GM12878 (cell line): ENCODE measurements at regions not wholly inside any gene's neighbourhood (a gene's known extent, or its start where the extent isn't known, plus 50 kb on each side); places are given as distances from the start of the nearest gene placed in this dataset.

Source experiments
- ATAC-seq: fragments of 200-7000 bp; cut with Tn5 transposase; 3 replicates; pipeline ENCODE4 v1.9.1; 2020; ENCODE audit warnings: mild to moderate bottlenecking, moderate library complexity
- BruUV-seq: library from RNA; stranded (reverse); fragments of 400-500 nt; replicated peaks from 2 replicates; lab custom pipeline; 2021; lab: Mats Ljungman, UMichigan
- CTCF ChIA-PET: fragments of 300-600 bp; sonication (Branson Sonifier 250); formaldehyde crosslinking; extraction: SDS; loops from one replicate; lab custom pipeline; 2021; ENCODE audit warnings: inconsistent platforms; lab: Yijun Ruan, JAX
- POLR2A ChIA-PET: fragments of 350-600 bp; formaldehyde crosslinking; extraction: SDS; loops from one replicate; lab custom pipeline; 2021; ENCODE audit warnings: inconsistent platforms; lab: Charles Lee
- RAD21 ChIA-PET: fragments of 300-600 bp; sonication (Branson Sonifier 250); formaldehyde crosslinking; loops from one replicate; lab custom pipeline; 2023; ENCODE audit warnings: antibody characterized with exemption; ENCODE audit not compliant: unreplicated experiment; lab: Charles Lee
- SMC1A ChIA-PET: fragments of 300-600 bp; sonication (Branson Sonifier 250); formaldehyde crosslinking; loops from one replicate; lab custom pipeline; 2023; ENCODE audit not compliant: unreplicated experiment, uncharacterized antibody; lab: Charles Lee
- DNase-seq: peaks from one replicate; pipeline ENCODE4 v3.0.0-alpha.2; 2011; ENCODE audit warnings: low read depth, low spot score
- FAIRE-seq: peaks from 3 replicates; lab custom pipeline; 2011; peaks lifted over from hg19 to GRCh38; lab: Jason Lieb, UNC
- H2AFZ ChIP-seq: 2 replicates; pipeline ENCODE4 v1.6.0; 2011; ENCODE audit warnings: low read depth, low read length, control low read depth; ENCODE audit not compliant: control insufficient read depth
- H3K27ac ChIP-seq: 2 replicates; pipeline ENCODE4 v1.5.1; 2011; ENCODE audit warnings: control low read depth; ENCODE audit not compliant: control insufficient read depth, insufficient read depth
- H3K27me3 ChIP-seq, 2 experiments: replicated peaks in 1 of 2; 2 replicates each; pipeline versions ENCODE4 v1.6.0 to v1.6.1; 2011; ENCODE audit warnings: low read length in 1 of 2; ENCODE audit not compliant: control insufficient read depth in 2 of 2, insufficient read depth in 2 of 2
- H3K36me3 ChIP-seq, 2 experiments: 2 replicates each; pipeline ENCODE4 v1.5.1; 2011; ENCODE audit warnings: low read length in 1 of 2; ENCODE audit not compliant: control insufficient read depth in 2 of 2, insufficient read depth in 2 of 2
- H3K4me1 ChIP-seq: 2 replicates; pipeline ENCODE4 v1.6.1; 2011; ENCODE audit warnings: mild to moderate bottlenecking, low read length, moderate library complexity, mixed read lengths; ENCODE audit not compliant: control insufficient read depth, insufficient read depth
- H3K4me2 ChIP-seq: 2 replicates; pipeline ENCODE4 v1.6.0; 2011; ENCODE audit warnings: control low read depth; ENCODE audit not compliant: control insufficient read depth, insufficient read depth
- H3K4me3 ChIP-seq: fragments of 200-600 bp; sonication (generic); 2 replicates; pipeline ENCODE4 v1.5.1; 2016
- H3K79me2 ChIP-seq: 2 replicates; pipeline ENCODE4 v1.6.0; 2011; ENCODE audit warnings: low read length; ENCODE audit not compliant: control insufficient read depth, insufficient read depth
- H3K9ac ChIP-seq: 2 replicates; pipeline ENCODE4 v1.8.0; 2011; ENCODE audit warnings: low read length, control low read depth, mixed read lengths; ENCODE audit not compliant: control insufficient read depth, insufficient read depth
- H3K9me3 ChIP-seq: replicated peaks from 3 replicates; pipeline ENCODE4 v1.5.1; 2011; ENCODE audit warnings: mild to moderate bottlenecking, low read length; ENCODE audit not compliant: control insufficient read depth, insufficient read depth
- H4K20me1 ChIP-seq: 2 replicates; pipeline ENCODE4 v1.6.0; 2011; ENCODE audit not compliant: control insufficient read depth, insufficient read depth
- BCL11A ChIP-seq: IDR thresholded peaks from 2 replicates; pipeline ENCODE4 v1.6.1; 2011; ENCODE audit warnings: low read depth, low read length
- BCLAF1 ChIP-seq: fragments of 450-650 bp; IDR thresholded peaks from 2 replicates; pipeline ENCODE4 v1.6.1; 2017; ENCODE audit warnings: antibody characterized with exemption, mild to moderate bottlenecking, moderate library complexity
- BRCA1 ChIP-seq: IDR thresholded peaks from 2 replicates; pipeline ENCODE4 v1.6.1; 2011; ENCODE audit warnings: low read depth, low read length, improper control_type of control experiment
- DPF2 ChIP-seq: fragments of 450-650 bp; IDR thresholded peaks from 2 replicates; pipeline ENCODE4 v1.6.1; 2017; ENCODE audit warnings: mild to moderate bottlenecking
- ETV6 ChIP-seq, 2 experiments: fragments of 450-650 bp in 1 of 2; IDR thresholded peaks in 1 of 2; conservative IDR thresholded peaks in 1 of 2; 2 replicates each; pipeline ENCODE4 v1.6.1; 2014; ENCODE audit warnings: antibody characterized with exemption in 1 of 2, borderline replicate concordance in 1 of 2, low read depth in 1 of 2, mild to moderate bottlenecking in 1 of 2, moderate library complexity in 1 of 2
- EZH2 ChIP-seq: IDR thresholded peaks from 2 replicates; pipeline ENCODE4 v1.6.1; 2012; ENCODE audit warnings: low read depth, mild to moderate bottlenecking, control low read depth, inconsistent platforms, low read length, borderline replicate concordance; ENCODE audit not compliant: control insufficient read depth
- NFIC ChIP-seq: IDR thresholded peaks from 2 replicates; pipeline ENCODE4 v1.6.1; 2012; ENCODE audit warnings: low read depth, mild to moderate bottlenecking, inconsistent platforms, low read length, moderate library complexity
- PML ChIP-seq: IDR thresholded peaks from 2 replicates; pipeline ENCODE4 v1.6.1; 2012; ENCODE audit warnings: low read length, inconsistent platforms
- SMAD1 ChIP-seq: fragments of 450-650 bp; IDR thresholded peaks from 2 replicates; pipeline ENCODE4 v1.6.1; 2018; ENCODE audit warnings: mild to moderate bottlenecking, low read depth; ENCODE audit not compliant: partially characterized antibody
- TBL1XR1 ChIP-seq: IDR thresholded peaks from 2 replicates; pipeline ENCODE4 v1.6.1; 2012; ENCODE audit warnings: low read depth, low read length, improper control_type of control experiment
- ZSCAN29 ChIP-seq: fragments of 450-650 bp; IDR thresholded peaks from 2 replicates; pipeline ENCODE4 v1.6.1; 2017; ENCODE audit warnings: mild to moderate bottlenecking, moderate library complexity
- WGBS: methylation state at CpG from one replicate; pipeline ENCODE4 v1.1.6; 2016; ENCODE audit warnings: low lambda C conversion rate; ENCODE audit not compliant: insufficient replicate concordance, insufficient coverage; ENCODE audit errors: missing lambda C conversion rate; 5-methylcytosine and 5-hydroxymethylcytosine counted together
- in situ Hi-C: fragments of 300-500 bp; cut with MboI; formaldehyde crosslinking; loops from 9 replicates; pipeline ENCODE4 v1.14.3; 2018; ENCODE audit warnings: mixed read lengths
- intact Hi-C: fragments of 100-400 bp; cut with micrococcal nuclease; formaldehyde crosslinking; loops from one replicate; pipeline ENCODE4 v1.14.2; 2022; ENCODE audit not compliant: unreplicated experiment

- SMC1A ChIA-PET, result no interaction called here
- no peak overlapping the region for H3K9ac ChIP-seq
- no peaks in the 10 kb centered on the region for H3K9me3 ChIP-seq
- RAD21 ChIA-PET, result no interaction called here
- TF ChIP-seq TBL1XR1, result no peak
- no peak for TF ChIP-seq SMAD1
- no peak for TF ChIP-seq BRCA1
- no peak for TF ChIP-seq PML
- no peak for TF ChIP-seq BCLAF1
- TF ChIP-seq NFIC, result no peak
- TF ChIP-seq BCL11A, result no peak
- TF ChIP-seq EZH2, result no peak
- no peak for TF ChIP-seq DPF2
- no peak for TF ChIP-seq ZSCAN29
- no peak for TF ChIP-seq ETV6 (conservative IDR thresholded peaks at IDR 0.05 in 1 of 2, IDR thresholded peaks at IDR 0.05 in 1 of 2; ENCODE audit: borderline replicate concordance in 1 of 2, low read depth in 1 of 2)
- DNase-seq (no peak), ATAC-seq (no peak), FAIRE-seq (no peak)
- intact Hi-C loops, result no loop called here
- H3K4me3 ChIP-seq, result no peak overlapping the region
- no peaks in the 10 kb centered on the region; a peak in 1 of 4 replicates for H3K27me3 ChIP-seq
- no peaks in the 10 kb centered on the region for H4K20me1 ChIP-seq
- H2AFZ ChIP-seq, result no peak overlapping the region
- CTCF ChIA-PET, result no interaction called here
- in situ Hi-C loops, result no loop called here
- no peak overlapping the region for H3K27ac ChIP-seq
- POLR2A ChIA-PET, result no interaction called here
- no peaks in the 10 kb centered on the region for H3K4me1 ChIP-seq
- no peaks in the 10 kb centered on the region for H3K79me2 ChIP-seq
- 60% methylated on average over 41 of the region's 55 CpGs for WGBS
- BruUV-seq, result no TSS peak
- no peaks in the 10 kb centered on the region for H3K36me3 ChIP-seq
- H3K4me2 ChIP-seq, result no peak overlapping the region
These were observed 417.8 kb upstream of the TMTC1 start for GRCh38 chr12:30201301-30202160.
